Stomach (tissue), 8 donors: ENCODE measurements at regions not wholly inside any gene's neighbourhood (a gene's known extent, or its start where the extent isn't known, plus 50 kb on each side); places are given as distances from the start of the nearest gene placed in this dataset.

Experiments used
- DNase-seq, 2 donors: peaks; one replicate each; pipeline versions ENCODE4 v3.0.0 to v3.0.0-alpha.2; 2013 to 2019
- H3K27ac ChIP-seq, 5 donors: fragments of 200-600 bp in 4 of 5; sonication (generic) in 4 of 5; one replicate each; pipeline ENCODE4 v1.5.1; 2013 to 2019; ENCODE audit warnings: mild to moderate bottlenecking in 1 of 5, moderate library complexity in 1 of 5
- H3K27me3 ChIP-seq, 3 donors: fragments of 200-600 bp; sonication (generic); one replicate each; pipeline ENCODE4 v1.5.1; 2017 to 2019; ENCODE audit warnings: mixed run types in 1 of 3
- H3K36me3 ChIP-seq, 4 donors: fragments of 200-600 bp; sonication (generic); 1 replicate in 3 of 4; 2 replicates in 1 of 4; pipeline ENCODE4 v1.5.1; 2016 to 2019
- H3K4me1 ChIP-seq, 4 donors: fragments of 200-600 bp; sonication (generic); one replicate each; pipeline ENCODE4 v1.5.1; 2016 to 2019
- H3K4me3 ChIP-seq, 4 donors: fragments of 200-600 bp; sonication (generic) in 3 of 4; one replicate each; pipeline ENCODE4 v1.5.1; 2016 to 2019; ENCODE audit warnings: mild to moderate bottlenecking in 1 of 4
- H3K9me3 ChIP-seq, 4 donors: fragments of 200-600 bp; sonication (generic); one replicate each; pipeline ENCODE4 v1.5.1; 2016 to 2019
- EP300 ChIP-seq: sonication (generic); formaldehyde crosslinking; IDR thresholded peaks from one replicate; pipeline ENCODE4 v1.6.1; 2017; ENCODE audit warnings: antibody characterized with exemption
- POLR2A ChIP-seq, 4 donors: fragments of 450-650 bp; IDR thresholded peaks; one replicate each; pipeline ENCODE4 v1.6.1; 2016; ENCODE audit warnings: antibody characterized with exemption in 4 of 4, control low read depth in 2 of 4, mild to moderate bottlenecking in 1 of 4, moderate library complexity in 1 of 4
- POLR2AphosphoS5 ChIP-seq, 3 donors: sonication (generic); formaldehyde crosslinking; IDR thresholded peaks; one replicate each; pipeline ENCODE4 v1.6.1; 2016; ENCODE audit warnings: antibody characterized with exemption in 3 of 3
- whole genome bisulfite sequencing, 5 donors: extraction: QIAGEN DNeasy Blood & Tissue Kit in 3 of 5; methylation state at CpG; one replicate each; pipeline versions ENCODE4 v1.1.5 to v1.1.7; 2013 to 2018; 5-methylcytosine and 5-hydroxymethylcytosine counted together
- intact Hi-C: fragments of 100-400 bp; cut with DNase I; formaldehyde crosslinking; loops from one replicate; pipeline ENCODE4 v1.15.1; 2023; ENCODE audit warnings: low total_unique reads
- TF ChIP-seq, protein P1 (sequence below), 7 experiments: fragments of 450-650 bp in 4 of 7; fragments of 200-600 bp in 3 of 7; sonication (generic) in 3 of 7; IDR thresholded peaks; one replicate each; pipeline ENCODE4 v1.5.1; 2016 to 2019; ENCODE audit warnings: antibody characterized with exemption in 7 of 7, control low read depth in 2 of 7, mild to moderate bottlenecking in 1 of 7
- donor health status: healthy with polysubstance abuse.
- donor health status: Bipolar disorder and iron deficiency.
- donor health status: healthy.

DNA sequence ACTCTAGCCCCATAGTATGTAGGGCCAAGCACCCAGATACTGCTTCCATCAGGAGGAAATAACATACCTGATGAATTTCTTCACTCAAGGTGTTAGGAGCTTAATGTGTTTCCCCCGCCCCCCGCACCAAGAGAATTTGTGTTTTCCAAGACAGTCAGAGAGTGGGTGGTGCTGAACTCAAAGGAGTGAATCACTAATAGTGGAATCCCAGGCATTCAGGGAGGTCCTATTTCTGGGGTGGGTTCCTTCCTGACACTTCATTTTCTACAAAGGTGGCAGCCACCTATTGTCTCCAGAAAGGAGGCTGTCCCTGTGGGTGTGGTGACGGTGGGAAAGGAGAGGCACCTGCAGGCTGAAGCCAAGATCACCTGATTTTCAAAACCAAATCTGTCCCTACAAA lies 50.8 kb upstream of the ELF5 start:
- no peaks in the 10 kb centered on the region for H3K4me1 ChIP-seq
- H3K27ac ChIP-seq = no peak overlapping the region
- no peaks in the 10 kb centered on the region for H3K36me3 ChIP-seq
- no peaks in the 10 kb centered on the region for H3K9me3 ChIP-seq
- DNase-seq = no peak
- no peak overlapping the region for H3K4me3 ChIP-seq
- TF ChIP-seq POLR2AphosphoS5 (IDR thresholded peaks at IDR 0.05) (no peak), EP300 (no peak), POLR2A (IDR thresholded peaks at IDR 0.05) (no peak)
- TF ChIP-seq, protein P1, sequence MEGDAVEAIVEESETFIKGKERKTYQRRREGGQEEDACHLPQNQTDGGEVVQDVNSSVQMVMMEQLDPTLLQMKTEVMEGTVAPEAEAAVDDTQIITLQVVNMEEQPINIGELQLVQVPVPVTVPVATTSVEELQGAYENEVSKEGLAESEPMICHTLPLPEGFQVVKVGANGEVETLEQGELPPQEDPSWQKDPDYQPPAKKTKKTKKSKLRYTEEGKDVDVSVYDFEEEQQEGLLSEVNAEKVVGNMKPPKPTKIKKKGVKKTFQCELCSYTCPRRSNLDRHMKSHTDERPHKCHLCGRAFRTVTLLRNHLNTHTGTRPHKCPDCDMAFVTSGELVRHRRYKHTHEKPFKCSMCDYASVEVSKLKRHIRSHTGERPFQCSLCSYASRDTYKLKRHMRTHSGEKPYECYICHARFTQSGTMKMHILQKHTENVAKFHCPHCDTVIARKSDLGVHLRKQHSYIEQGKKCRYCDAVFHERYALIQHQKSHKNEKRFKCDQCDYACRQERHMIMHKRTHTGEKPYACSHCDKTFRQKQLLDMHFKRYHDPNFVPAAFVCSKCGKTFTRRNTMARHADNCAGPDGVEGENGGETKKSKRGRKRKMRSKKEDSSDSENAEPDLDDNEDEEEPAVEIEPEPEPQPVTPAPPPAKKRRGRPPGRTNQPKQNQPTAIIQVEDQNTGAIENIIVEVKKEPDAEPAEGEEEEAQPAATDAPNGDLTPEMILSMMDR (IDR thresholded peaks at IDR 0.05) = no peak
- peaks cover 0 to 6% (median 0%) of the 10 kb centered on the region in 3 donors for H3K27me3 ChIP-seq
- intact Hi-C loops = no loop called here
- WGBS, 5 donors = 90 to 96% (median 93%) methylated on average over 3 of the region's 3 CpGs

DNA sequence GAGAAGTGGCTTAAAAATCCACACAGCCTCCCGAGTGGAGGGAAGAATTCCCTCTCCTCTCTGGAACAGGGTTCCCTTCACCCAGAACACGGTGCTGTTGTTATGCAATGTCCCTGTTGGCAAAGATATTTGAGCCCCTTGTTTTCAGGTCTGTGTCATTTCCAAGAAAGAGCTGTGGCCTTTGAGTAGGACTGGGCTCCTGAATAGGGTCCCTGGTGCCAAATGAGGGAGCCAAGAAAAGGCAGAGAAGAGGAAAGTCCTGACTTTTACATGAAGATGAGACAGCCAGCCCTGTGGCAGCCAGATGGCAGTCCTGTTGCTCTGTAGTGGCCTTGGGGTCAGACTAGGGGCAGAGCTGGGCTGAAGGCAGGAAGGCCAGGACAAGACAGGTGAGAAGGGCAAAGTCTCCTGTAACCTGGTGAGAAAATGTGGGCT lies 51.2 kb upstream of the ELF5 start:
- no peak for TF ChIP-seq EP300
- no peak overlapping the region for H3K27ac ChIP-seq
- H3K36me3 ChIP-seq = no peaks in the 10 kb centered on the region
- peaks cover 0 to 6% (median 0%) of the 10 kb centered on the region in 3 donors for H3K27me3 ChIP-seq
- WGBS, 5 donors = 41 to 63% (median 46%) methylated on average over 2 of the region's 2 CpGs
- H3K4me1 ChIP-seq = no peaks in the 10 kb centered on the region
- intact Hi-C loops = no loop called here
- DNase-seq = no peak
- H3K4me3 ChIP-seq = no peak overlapping the region
- no peaks in the 10 kb centered on the region for H3K9me3 ChIP-seq

DNA sequence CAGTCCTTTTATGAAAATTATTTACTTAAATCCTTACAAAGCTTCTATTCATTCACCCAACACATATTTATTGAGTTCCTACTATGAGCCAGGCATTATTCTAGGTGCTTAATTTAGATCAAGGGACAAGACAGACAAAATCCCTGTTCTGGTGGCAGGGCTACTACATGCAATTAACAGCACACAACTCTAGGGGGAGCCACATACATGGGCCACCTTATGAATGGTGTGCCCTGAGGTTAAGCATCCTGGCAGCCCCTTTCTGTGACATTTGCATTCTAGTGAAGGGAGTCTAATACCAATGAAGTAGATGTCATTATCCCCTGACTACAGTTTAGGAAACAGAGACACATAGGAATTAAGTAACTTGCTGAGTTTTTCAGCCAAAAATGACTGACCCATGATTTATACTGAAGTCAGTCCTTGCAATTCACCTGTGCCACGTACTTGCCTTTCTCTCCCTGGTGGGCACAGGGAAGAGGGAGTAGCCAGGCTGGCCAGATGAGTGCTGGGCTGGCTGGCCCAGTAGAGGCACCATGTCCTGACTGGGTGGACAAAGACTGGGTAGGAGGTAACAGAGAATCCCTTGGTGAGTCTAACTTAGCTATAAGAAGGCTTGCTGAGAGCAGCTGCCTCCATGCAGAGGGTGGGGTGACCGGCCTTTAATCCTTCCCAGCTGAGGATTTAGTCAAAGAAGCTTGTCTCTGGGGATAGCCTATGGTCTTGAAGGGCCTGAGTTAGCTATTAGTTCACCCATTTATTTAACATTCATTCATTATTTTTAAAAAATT lies 52.0 kb upstream of the ELF5 start:
- Histone ChIP-seq H3K9me3 (no peaks in the 10 kb centered on the region), H3K4me1 (no peaks in the 10 kb centered on the region), H3K27me3 (peaks cover 0 to 2% (median 0%) of the 10 kb centered on the region in 3 donors), H3K4me3 (no peak overlapping the region), H3K27ac (no peak overlapping the region), H3K36me3 (no peaks in the 10 kb centered on the region)
- no peak for DNase-seq
- WGBS, 5 donors = 65 to 97% (median 80%) methylated on average over 2 of the region's 2 CpGs
- intact Hi-C loops = no loop called here
- TF ChIP-seq, protein P1 (IDR thresholded peaks at IDR 0.05) = peak in 3 of 7 experiments; percentile 21 to 24 (median 23)
- no peak for TF ChIP-seq POLR2A (IDR thresholded peaks at IDR 0.05)
- TF ChIP-seq POLR2AphosphoS5 (IDR thresholded peaks at IDR 0.05) = no peak

DNA sequence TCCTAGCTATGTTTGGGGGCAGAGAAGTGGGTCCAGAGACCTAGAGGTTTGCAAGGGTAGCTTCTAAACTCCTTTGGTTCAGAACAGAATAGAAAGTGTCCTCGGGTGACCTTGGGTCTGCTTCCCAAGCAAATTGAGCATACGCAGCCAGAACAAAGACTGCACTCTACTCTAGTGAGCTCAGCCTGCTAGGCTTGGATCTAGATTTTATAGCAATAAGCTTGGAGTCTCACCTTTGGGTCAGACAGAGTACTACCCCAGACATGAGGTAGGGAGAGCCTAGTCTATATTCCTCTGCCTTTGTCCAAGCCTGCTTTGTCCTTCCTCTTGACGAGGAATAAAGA lies 52.6 kb upstream of the ELF5 start:
- DNase-seq = no peak
- Histone ChIP-seq H3K4me3 (no peak overlapping the region), H3K9me3 (no peaks in the 10 kb centered on the region), H3K4me1 (no peaks in the 10 kb centered on the region), H3K27me3 (no peaks in the 10 kb centered on the region), H3K27ac (no peak overlapping the region), H3K36me3 (no peaks in the 10 kb centered on the region)
- TF ChIP-seq, protein P1 (IDR thresholded peaks at IDR 0.05) = no peak
- TF ChIP-seq POLR2A (IDR thresholded peaks at IDR 0.05) = no peak
- TF ChIP-seq POLR2AphosphoS5 (IDR thresholded peaks at IDR 0.05) = no peak
- TF ChIP-seq EP300 = no peak
- intact Hi-C loops = no loop called here
- WGBS, 5 donors = 59 to 80% (median 74%) methylated on average over 3 of the region's 3 CpGs

DNA sequence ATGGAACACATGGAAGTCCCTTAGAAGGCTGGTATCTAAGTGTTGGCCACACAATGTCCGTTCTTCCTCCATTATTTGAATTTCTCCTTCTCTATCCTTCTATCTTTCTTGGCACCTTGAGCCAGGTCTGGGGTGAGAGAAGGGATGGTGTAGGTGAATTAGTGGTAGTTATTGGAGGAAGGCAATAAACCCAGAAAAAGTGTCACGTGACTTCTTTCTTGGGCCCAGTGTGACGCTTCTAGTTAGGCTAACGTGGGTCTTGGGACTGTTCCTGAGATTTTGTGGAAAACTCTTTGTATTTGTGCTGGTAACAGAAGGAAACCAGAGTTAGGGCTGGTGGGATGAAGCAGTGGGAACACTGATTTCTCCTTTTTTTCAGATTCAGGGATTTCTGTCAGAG lies 53.1 kb upstream of the ELF5 start:
- Histone ChIP-seq H3K27me3 (no peaks in the 10 kb centered on the region), H3K36me3 (no peaks in the 10 kb centered on the region), H3K4me1 (no peaks in the 10 kb centered on the region), H3K9me3 (no peaks in the 10 kb centered on the region), H3K4me3 (no peak overlapping the region), H3K27ac (no peak overlapping the region)
- WGBS, 5 donors = 93 to 96% (median 95%) methylated on average over 4 of the region's 4 CpGs
- DNase-seq = no peak
- TF ChIP-seq, protein P1 (IDR thresholded peaks at IDR 0.05) = no peak
- TF ChIP-seq EP300 = no peak
- no peak for TF ChIP-seq POLR2AphosphoS5 (IDR thresholded peaks at IDR 0.05)
- TF ChIP-seq POLR2A (IDR thresholded peaks at IDR 0.05) = no peak
- intact Hi-C loops = no loop called here
